GM10266 (cell line): ENCODE measurements at regions not wholly inside any gene's neighbourhood (a gene's known extent, or its start where the extent isn't known, plus 50 kb on each side); places are given as distances from the start of the nearest gene placed in this dataset.

Source experiments
- DNase-seq: peaks from one replicate; pipeline ENCODE4 v3.0.0; 2012; ENCODE audit errors: extremely low spot score
- TF ChIP-seq, protein P1 (sequence below): IDR thresholded peaks from 2 replicates; pipeline ENCODE4 v1.5.1; 2012; ENCODE audit warnings: mild to moderate bottlenecking, low read depth; ENCODE audit not compliant: control insufficient read depth, insufficient read depth; ENCODE audit errors: missing control alignments

DNA sequence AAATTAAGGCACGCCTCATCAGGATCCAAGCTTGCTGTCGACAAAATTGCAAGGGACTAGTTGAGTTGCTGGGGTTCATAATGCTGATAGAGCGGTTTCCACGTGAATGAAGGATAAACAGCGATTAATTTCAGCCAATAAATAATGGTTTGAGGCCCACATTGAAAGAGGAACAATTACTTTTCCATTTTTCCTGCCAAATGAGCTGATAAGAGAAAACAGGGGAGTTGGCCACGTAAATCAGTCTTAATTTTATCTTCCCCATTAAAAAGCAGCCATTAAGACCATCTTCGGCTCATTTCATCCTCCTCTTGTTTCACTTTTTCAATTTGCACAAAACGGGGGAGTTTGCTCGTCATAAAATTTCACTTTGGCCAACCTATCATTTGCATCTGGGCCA lies 235.5 kb upstream of the RRP15 start:
- TF ChIP-seq, protein P1, sequence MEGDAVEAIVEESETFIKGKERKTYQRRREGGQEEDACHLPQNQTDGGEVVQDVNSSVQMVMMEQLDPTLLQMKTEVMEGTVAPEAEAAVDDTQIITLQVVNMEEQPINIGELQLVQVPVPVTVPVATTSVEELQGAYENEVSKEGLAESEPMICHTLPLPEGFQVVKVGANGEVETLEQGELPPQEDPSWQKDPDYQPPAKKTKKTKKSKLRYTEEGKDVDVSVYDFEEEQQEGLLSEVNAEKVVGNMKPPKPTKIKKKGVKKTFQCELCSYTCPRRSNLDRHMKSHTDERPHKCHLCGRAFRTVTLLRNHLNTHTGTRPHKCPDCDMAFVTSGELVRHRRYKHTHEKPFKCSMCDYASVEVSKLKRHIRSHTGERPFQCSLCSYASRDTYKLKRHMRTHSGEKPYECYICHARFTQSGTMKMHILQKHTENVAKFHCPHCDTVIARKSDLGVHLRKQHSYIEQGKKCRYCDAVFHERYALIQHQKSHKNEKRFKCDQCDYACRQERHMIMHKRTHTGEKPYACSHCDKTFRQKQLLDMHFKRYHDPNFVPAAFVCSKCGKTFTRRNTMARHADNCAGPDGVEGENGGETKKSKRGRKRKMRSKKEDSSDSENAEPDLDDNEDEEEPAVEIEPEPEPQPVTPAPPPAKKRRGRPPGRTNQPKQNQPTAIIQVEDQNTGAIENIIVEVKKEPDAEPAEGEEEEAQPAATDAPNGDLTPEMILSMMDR: no peak
- DNase-seq: no peak

DNA sequence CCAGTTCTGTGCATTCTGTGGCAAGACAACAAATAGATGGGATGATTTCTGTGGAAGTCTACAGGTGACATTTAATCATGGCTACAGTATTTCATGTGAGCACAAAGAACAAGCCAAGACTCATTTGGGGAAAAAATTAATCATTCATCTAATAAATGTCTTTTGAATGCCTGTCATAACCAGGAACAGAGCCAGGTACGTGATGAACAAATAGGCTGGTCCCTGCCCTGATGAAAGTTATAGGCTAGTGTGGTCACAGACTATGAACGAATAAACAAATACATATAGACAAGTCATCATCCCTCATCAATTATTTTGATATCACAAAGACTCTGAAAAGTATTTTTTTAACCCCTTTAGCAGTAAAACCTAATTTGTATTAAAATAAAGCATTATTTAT lies 226.4 kb upstream of the RRP15 start:
- TF ChIP-seq, protein P1: no peak
- no peak for DNase-seq

DNA sequence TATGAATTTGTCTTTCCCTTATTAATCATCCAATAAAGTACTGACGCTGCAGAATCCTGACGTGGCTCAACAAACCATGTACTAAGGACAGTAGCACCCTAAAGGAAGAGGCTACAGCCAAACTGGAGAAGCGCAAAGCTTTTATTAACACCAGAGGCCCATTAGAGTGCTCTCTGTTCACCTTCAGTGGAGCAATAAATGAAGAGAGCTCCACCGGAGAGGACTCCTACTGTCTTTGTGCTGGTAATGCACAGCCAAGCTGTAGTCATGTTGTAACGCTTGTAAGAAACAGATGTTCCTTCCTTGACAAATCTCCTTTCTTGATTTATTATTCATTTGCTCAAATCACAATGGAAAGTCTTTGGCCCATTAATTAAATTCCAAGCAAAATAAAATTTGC lies 220.7 kb upstream of the RRP15 start:
- DNase-seq: no peak
- TF ChIP-seq, protein P1: no peak

DNA sequence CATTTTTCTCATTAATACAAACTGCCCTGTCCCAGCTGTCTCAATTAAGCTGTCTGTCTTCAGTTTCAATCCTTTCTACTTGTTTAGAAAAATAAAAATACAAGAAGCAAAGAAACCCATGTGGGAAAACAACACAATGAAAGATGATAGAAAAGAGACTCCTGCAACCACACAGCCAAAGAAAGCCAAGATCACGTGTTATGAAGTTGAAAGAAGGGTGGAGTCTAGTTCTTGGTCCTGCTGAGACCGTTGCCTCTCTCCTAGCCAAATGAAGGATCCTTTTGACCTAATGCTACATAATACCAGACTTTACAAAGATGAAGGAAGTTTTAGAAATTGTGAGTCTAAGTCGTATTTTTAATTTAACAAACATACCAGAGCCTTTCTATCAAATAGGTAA lies 218.8 kb upstream of the RRP15 start:
- DNase-seq: no peak
- TF ChIP-seq, protein P1: no peak

DNA sequence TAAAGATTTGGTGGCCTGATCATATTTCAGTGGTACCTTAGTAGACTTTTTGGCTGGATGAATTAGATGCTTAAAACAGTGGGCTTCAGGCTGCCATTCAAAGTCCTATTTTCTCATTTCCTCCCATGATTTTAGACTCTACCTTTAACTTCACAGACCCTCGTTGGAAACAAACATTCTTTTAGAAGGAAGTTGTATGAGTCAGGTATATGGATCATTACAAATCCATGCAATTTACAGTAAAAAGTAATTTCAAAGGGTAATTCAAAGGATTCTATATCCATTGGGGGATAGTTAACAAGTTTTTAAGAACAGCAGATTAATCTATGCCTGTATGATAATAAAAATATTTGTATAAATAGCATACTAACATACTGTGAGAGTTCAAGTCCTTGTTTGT lies 216.9 kb upstream of the RRP15 start:
- TF ChIP-seq, protein P1: no peak
- DNase-seq: no peak

DNA sequence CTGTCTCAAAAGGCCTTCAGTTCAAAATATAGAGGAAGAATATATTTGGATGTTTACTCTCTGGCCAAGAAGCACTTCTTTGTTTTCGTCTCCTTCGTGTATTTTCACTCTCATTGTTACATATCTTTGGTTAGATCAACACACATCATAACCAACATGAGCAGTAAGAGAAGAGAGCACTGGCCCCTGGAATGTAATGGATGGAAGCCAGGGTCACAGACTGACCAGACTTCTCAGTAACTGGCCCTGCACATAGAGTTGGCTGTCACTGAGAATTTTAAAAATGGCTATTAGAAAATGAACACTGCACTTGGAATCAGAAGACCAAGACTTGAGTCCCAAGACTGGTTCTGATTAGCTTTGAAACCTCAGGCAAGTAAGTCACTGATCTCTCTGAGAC lies 215.9 kb upstream of the RRP15 start:
- DNase-seq: no peak

DNA sequence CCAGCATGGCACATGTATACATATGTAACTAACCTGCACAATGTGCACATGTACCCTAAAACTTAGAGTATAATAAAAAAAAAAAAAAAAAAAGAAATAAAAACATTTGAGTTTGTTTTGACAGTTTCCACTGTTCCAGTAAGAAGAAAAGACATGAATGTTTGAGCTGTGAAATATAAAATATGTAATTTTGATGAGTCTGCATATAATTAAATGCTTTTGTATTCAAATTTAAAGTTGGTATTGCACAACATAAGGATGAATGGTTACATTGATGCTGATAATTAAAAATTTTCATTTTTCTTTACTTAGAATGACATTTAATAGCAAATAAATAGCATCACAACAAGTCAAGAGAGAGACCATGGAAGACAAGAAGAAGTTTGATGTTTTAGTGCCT lies 212.0 kb upstream of the RRP15 start:
- TF ChIP-seq, protein P1: no peak
- no peak for DNase-seq

More for the DNA sequence above, 215.9 kb upstream of the RRP15 start:
- TF ChIP-seq, protein P1: no peak

DNA sequence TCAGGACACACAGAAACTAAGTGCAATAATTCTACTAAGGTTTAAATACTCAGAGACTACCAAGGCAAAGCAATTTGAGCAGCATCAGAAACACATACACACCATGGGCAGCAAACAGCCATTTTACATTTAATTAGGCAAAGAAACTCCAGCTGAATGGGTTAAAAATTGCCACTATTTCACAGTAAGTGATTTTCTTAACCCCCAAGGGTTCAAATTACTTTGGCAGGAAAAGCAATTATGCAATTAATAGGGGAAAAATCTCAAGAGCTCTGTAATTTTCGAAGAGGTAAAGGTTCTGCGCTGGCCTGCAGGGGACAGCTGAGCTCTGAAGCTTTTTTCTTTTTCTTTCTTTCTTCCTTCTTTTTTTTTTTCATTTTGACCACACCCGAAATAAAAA lies 206.2 kb upstream of the RRP15 start:
- TF ChIP-seq, protein P1: no peak
- DNase-seq: no peak
